ENCODE measurements at regions not wholly inside any gene's neighbourhood (a gene's known extent, or its start where the extent isn't known, plus 50 kb on each side); places are given as distances from the start of the nearest gene placed in this dataset.

DNA sequence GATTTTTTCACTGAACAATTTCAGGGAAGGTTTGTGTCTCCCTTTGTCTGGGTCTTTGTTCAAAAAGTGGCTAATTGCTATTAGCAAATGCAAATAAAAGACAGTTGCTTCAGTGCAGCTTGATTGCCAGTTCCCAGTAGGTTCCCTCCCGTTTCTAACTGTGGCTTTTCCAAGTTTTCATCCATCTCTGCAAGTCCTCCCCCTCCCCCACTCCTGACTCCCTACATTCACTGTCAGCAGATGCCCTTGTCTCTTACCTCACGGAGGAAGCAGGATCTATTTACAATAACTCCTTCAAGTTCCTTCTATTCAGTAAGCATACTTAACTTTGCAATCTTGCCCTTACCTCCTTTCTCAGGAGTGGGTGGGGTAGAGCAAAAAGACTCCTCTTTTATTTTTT lies 55.4 kb upstream of the SCEL start:
- no peak overlapping the region for H3K4me3 ChIP-seq (ENCODE audit: low read depth, low read length)
- TF ChIP-seq, protein P1, sequence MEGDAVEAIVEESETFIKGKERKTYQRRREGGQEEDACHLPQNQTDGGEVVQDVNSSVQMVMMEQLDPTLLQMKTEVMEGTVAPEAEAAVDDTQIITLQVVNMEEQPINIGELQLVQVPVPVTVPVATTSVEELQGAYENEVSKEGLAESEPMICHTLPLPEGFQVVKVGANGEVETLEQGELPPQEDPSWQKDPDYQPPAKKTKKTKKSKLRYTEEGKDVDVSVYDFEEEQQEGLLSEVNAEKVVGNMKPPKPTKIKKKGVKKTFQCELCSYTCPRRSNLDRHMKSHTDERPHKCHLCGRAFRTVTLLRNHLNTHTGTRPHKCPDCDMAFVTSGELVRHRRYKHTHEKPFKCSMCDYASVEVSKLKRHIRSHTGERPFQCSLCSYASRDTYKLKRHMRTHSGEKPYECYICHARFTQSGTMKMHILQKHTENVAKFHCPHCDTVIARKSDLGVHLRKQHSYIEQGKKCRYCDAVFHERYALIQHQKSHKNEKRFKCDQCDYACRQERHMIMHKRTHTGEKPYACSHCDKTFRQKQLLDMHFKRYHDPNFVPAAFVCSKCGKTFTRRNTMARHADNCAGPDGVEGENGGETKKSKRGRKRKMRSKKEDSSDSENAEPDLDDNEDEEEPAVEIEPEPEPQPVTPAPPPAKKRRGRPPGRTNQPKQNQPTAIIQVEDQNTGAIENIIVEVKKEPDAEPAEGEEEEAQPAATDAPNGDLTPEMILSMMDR (IDR thresholded peaks at IDR 0.05; ENCODE audit: control insufficient read depth, extremely low read depth, insufficient read depth), result no peak
- no peak for DNase-seq (ENCODE audit: low read depth)

DNA sequence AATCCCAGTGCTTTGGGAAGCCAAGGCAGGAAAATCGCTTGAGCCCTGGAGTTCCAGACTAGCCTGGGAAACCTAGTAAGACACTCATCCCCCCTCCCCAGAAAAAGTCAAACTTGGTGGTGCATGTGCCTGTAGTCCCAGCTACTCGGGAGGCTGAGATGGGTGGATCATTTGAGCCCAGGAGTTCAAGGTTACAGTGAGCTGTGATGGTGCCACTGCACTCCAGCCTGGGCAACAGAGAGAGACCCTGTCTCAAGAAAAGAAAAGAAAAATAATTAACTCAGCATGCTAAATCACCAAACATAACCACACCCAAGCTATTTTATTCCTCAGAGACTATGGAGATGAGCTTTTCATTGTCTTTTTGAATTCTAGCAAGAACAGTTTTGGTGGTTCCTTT lies 56.2 kb upstream of the SCEL start:
- H3K4me3 ChIP-seq (ENCODE audit: low read depth, low read length), result no peak overlapping the region
- DNase-seq (ENCODE audit: low read depth), result no peak
- TF ChIP-seq, protein P1 (IDR thresholded peaks at IDR 0.05; ENCODE audit: control insufficient read depth, extremely low read depth, insufficient read depth), result no peak

DNA sequence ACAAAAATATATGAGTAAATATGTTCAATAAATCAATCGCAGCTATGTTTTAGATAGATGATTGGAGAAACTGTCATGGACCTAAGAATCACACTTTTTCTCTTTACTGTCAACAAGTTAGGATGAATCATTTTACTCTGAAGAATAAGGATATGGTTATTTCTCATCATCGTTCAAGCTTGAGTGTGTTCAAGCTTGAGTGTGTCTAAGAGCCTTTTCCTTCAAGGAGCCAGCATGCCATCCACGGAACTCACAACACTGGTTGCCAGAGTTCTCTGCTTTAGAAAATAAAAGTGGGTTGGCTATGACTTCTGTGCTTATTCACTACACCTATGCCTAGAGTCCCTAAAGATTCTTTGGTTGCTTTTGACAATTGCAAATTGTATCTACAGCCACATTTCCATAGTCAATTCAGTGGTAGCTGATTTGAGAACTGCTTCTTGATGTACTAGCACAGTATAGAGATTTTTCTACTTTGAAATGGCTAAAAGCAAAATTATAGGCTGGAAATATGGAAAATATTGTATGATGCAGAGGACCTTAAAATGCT lies 58.1 kb upstream of the SCEL start:
- H3K4me3 ChIP-seq (ENCODE audit: low read depth, low read length), result no peak overlapping the region
- DNase-seq (ENCODE audit: low read depth), result no peak
- TF ChIP-seq, protein P1 (IDR thresholded peaks at IDR 0.05; ENCODE audit: control insufficient read depth, extremely low read depth, insufficient read depth), result no peak

DNA sequence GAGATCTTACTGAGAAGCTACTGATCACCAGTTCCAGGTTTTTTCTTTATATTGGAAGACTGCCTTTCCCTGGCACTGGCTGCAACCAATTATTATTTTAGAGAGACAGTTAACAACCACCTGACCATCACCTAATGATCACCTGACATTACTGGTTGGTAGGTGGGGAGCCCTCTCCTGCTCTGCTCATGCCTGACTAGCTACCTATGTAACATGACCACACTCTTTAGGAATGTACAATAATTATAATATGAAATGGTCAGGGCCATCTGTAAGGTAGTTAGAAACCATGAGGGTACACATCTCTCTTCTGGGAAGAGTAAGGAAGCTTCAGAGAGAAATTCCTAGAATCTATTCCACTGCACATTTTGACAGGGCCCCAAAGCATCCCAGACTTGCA lies 59.0 kb upstream of the SCEL start:
- H3K4me3 ChIP-seq (ENCODE audit: low read depth, low read length), result no peak overlapping the region
- no peak for DNase-seq (ENCODE audit: low read depth)
- TF ChIP-seq, protein P1 (IDR thresholded peaks at IDR 0.05; ENCODE audit: control insufficient read depth, extremely low read depth, insufficient read depth), result no peak

DNA sequence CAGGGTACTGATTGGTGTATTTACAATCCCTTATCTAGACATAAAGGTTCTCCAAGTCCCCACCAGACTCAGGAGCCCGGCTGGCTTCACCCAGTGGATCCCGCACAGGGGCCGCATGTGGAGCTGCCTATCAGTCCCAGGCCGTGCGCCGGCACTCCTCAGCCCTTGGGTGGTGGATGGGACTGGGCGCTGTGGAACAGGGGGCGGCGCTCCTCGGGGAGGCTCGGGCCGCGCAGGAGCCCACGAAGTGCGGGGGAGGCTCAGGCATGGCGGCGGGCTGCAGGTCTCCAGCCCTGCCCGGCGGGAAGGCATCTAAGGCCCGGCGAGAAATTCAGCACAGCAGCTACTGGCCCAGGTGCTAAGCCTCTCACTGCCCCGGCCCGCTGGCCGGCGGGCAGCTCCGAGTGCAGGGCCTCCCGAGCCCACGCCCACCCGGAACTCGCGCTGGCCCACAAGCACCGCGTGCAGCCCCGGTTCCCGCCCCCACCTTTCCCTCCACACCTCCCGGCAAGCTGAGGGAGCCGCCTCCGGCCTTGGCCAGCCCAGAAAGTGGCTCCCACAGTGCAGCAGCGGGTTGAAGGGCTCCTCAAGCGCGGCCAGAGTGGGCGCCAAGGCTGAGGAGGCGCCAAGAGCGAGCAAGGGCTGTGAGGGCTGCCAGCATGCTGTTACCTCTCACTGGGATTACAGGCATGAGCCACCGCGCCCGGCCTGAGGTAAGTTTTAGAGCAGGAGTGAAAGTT lies 60.0 kb upstream of the SCEL start:
- TF ChIP-seq, protein P1 (IDR thresholded peaks at IDR 0.05; ENCODE audit: control insufficient read depth, extremely low read depth, insufficient read depth), result no peak
- DNase-seq (ENCODE audit: low read depth), result no peak
- no peak overlapping the region for H3K4me3 ChIP-seq (ENCODE audit: low read depth, low read length)

DNA sequence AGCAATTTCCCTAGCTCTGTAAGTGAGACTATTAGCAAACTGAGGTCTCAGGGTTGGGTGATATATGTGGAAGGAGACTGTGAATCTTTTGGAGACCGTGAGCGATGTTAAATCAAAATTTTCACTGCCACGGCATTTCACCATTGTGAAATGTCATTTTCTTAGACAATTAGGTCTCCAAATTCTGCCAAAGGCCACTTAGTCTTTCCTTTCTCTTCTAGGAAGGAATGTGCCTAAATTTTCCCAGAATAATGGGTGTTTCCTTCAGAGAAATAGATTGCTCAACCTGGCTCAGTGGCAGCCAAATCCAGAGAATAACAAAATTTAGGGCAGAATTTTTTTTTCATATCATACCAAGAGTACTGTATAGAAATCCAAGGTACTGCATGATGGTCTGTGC lies 64.5 kb upstream of the SCEL start:
- no peak for DNase-seq (ENCODE audit: low read depth)
- no peak overlapping the region for H3K4me3 ChIP-seq (ENCODE audit: low read depth, low read length)
- TF ChIP-seq, protein P1 (IDR thresholded peaks at IDR 0.05; ENCODE audit: control insufficient read depth, extremely low read depth, insufficient read depth), result no peak
